K562 (cell line): ENCODE measurements at regions not wholly inside any gene's neighbourhood (a gene's known extent, or its start where the extent isn't known, plus 50 kb on each side); places are given as distances from the start of the nearest gene placed in this dataset.

Source experiments
- ATAC-seq: fragments of 200-7000 bp; cut with Tn5 transposase; 3 replicates; pipeline ENCODE4 v1.9.1; 2020; ENCODE audit warnings: moderate library complexity
- BruUV-seq: library from RNA; stranded (reverse); fragments of 400-500 nt; replicated peaks from 2 replicates; lab custom pipeline; 2021; lab: Mats Ljungman, UMichigan
- CTCF ChIA-PET: fragments of 300-600 bp; formaldehyde crosslinking; extraction: SDS; loops from one replicate; lab custom pipeline; 2021; ENCODE audit warnings: low intra/inter-chr PET ratio; lab: Yijun Ruan, JAX
- POLR2A ChIA-PET: fragments of 300-600, 350-650 bp; sonication (Branson Sonifier 250); formaldehyde crosslinking; extraction: SDS; loops from one replicate; lab custom pipeline; 2021; ENCODE audit warnings: antibody characterized with exemption, inconsistent platforms; lab: Yijun Ruan, JAX
- DNase-seq, 4 experiments: peaks; one replicate each; pipeline versions ENCODE4 v3.0.0 to v3.0.0-alpha.2; 2011 to 2018; ENCODE audit warnings: low spot score in 3 of 4, mixed read lengths in 3 of 4; ENCODE audit errors: extremely low read depth in 1 of 4
- FAIRE-seq: peaks from 2 replicates; lab custom pipeline; 2011; peaks lifted over from hg19 to GRCh38; lab: Jason Lieb, UNC
- H2AFZ ChIP-seq: 2 replicates; pipeline ENCODE4 v1.6.0; 2011; ENCODE audit warnings: low read depth, low read length, control low read depth, inconsistent platforms
- H3K27ac ChIP-seq: fragments of 200-600 bp; 3 replicates; pipeline ENCODE4 v1.8.0; 2011; ENCODE audit warnings: low read depth, mild to moderate bottlenecking, control low read depth, inconsistent platforms, low read length, moderate library complexity, mixed read lengths; ENCODE audit errors: extremely low read depth
- H3K27me3 ChIP-seq, 2 experiments: fragments of 300-600 bp in 1 of 2; 2 replicates in 1 of 2; 3 replicates in 1 of 2; pipeline versions ENCODE4 v1.6.0 to v1.8.0; 2011; ENCODE audit warnings: inconsistent platforms in 2 of 2, low read length in 2 of 2, mild to moderate bottlenecking in 1 of 2, mixed read lengths in 1 of 2, moderate library complexity in 1 of 2; ENCODE audit not compliant: control insufficient read depth in 2 of 2, insufficient read depth in 2 of 2
- H3K36me3 ChIP-seq: fragments of 300-600 bp; 3 replicates; pipeline ENCODE4 v1.8.0; 2011; ENCODE audit warnings: mild to moderate bottlenecking, low read length, inconsistent platforms; ENCODE audit not compliant: control insufficient read depth, insufficient read depth
- H3K4me1 ChIP-seq, 2 experiments: fragments of 200-600 bp in 1 of 2; replicated peaks in 1 of 2; 2 replicates in 1 of 2; 3 replicates in 1 of 2; pipeline versions ENCODE4 v1.5.1 to v1.8.0; 2011; ENCODE audit warnings: inconsistent platforms in 2 of 2, low read length in 2 of 2, mild to moderate bottlenecking in 1 of 2, mixed read lengths in 1 of 2, moderate library complexity in 1 of 2; ENCODE audit not compliant: control insufficient read depth in 2 of 2, insufficient read depth in 2 of 2
- H3K4me2 ChIP-seq: 2 replicates; pipeline ENCODE4 v1.6.1; 2011; ENCODE audit warnings: low read length, control low read depth, inconsistent platforms, mixed read lengths; ENCODE audit not compliant: insufficient read depth
- H3K4me3 ChIP-seq: fragments of 200-600 bp; sonication (generic), shearing (Covaris generic); 2 replicates; pipeline ENCODE4 v1.5.1; 2016; ENCODE audit warnings: control low read depth, inconsistent platforms
- H3K79me2 ChIP-seq: fragments of 200-600 bp; 3 replicates; pipeline ENCODE4 v1.8.0; 2011; ENCODE audit warnings: low read length, inconsistent platforms; ENCODE audit not compliant: control insufficient read depth, insufficient read depth
- H3K9ac ChIP-seq, 2 experiments: 2 replicates each; pipeline versions ENCODE4 v1.6.0 to v1.6.1; 2011; ENCODE audit warnings: low read depth in 2 of 2, low read length in 2 of 2, control low read depth in 1 of 2, inconsistent platforms in 1 of 2, mild to moderate bottlenecking in 1 of 2, mixed read lengths in 1 of 2; ENCODE audit not compliant: insufficient read depth in 1 of 2
- H3K9me1 ChIP-seq: one replicate; pipeline ENCODE4 v1.6.0; 2011; ENCODE audit warnings: inconsistent platforms, mild to moderate bottlenecking, low read length, moderate library complexity; ENCODE audit not compliant: control insufficient read depth, insufficient read depth
- H3K9me3 ChIP-seq: replicated peaks from 2 replicates; pipeline ENCODE4 v1.5.1; 2011; ENCODE audit warnings: low read depth, low read length, inconsistent platforms; ENCODE audit not compliant: control insufficient read depth, insufficient read depth
- H4K20me1 ChIP-seq: replicated peaks from 2 replicates; pipeline ENCODE4 v1.6.1; 2011; ENCODE audit warnings: low read length, inconsistent platforms, mixed read lengths; ENCODE audit not compliant: control insufficient read depth, insufficient read depth
- C11orf30 ChIP-seq: fragments of 450-650 bp; IDR thresholded peaks from 2 replicates; pipeline ENCODE4 v1.6.1; 2016; ENCODE audit warnings: low read depth, mild to moderate bottlenecking
- ESRRA ChIP-seq: fragments of 450-650 bp; IDR thresholded peaks from 2 replicates; pipeline ENCODE4 v1.6.1; 2014; ENCODE audit warnings: low read depth, mild to moderate bottlenecking, moderate library complexity, borderline replicate concordance
- HINFP ChIP-seq: fragments of 450-650 bp; conservative IDR thresholded peaks from 2 replicates; pipeline ENCODE4 v1.6.1; 2016; ENCODE audit warnings: missing genetic modification characterization, low read depth, mild to moderate bottlenecking, control low read depth, missing compliant biosample characterization
- SMARCE1 ChIP-seq: fragments of 450-650 bp; IDR thresholded peaks from 2 replicates; pipeline ENCODE4 v1.7.1; 2016; ENCODE audit warnings: mild to moderate bottlenecking
- ZNF124 ChIP-seq: sonication (generic); formaldehyde crosslinking; IDR thresholded peaks from 2 replicates; pipeline ENCODE4 v1.8.1; 2022; ENCODE audit warnings: missing genetic modification reagents
- ZNF133 ChIP-seq: fragments of 250-450 bp; sonication (Bioruptor Pico); IDR thresholded peaks from 2 replicates; pipeline ENCODE4 v1.4.0; 2020; ENCODE audit warnings: mild to moderate bottlenecking
- ZNF316 ChIP-seq: fragments of 450-650 bp; IDR thresholded peaks from 2 replicates; pipeline ENCODE4 v1.6.1; 2016
- ZNF444 ChIP-seq: fragments of 250-450 bp; sonication (Bioruptor Pico); IDR thresholded peaks from 2 replicates; pipeline ENCODE4 v1.4.0; 2020; ENCODE audit warnings: mild to moderate bottlenecking, moderate library complexity
- in situ Hi-C: fragments of 300-500 bp; cut with MboI; formaldehyde crosslinking; loops from 4 replicates; pipeline ENCODE4 v1.15.0; 2018; ENCODE audit warnings: inconsistent platforms, mixed read lengths
- intact Hi-C: fragments of 100-400 bp; cut with micrococcal nuclease; formaldehyde crosslinking; loops from 2 replicates; pipeline ENCODE4 v1.14.2; 2022
- TF ChIP-seq, protein P1 (sequence below), 3 experiments: fragments of 200-800 bp in 1 of 3; sonication (Bioruptor generic) in 1 of 3; sonication (generic) in 1 of 3; formaldehyde crosslinking in 1 of 3; IDR thresholded peaks; 2 replicates each; pipeline versions ENCODE4 v1.6.1 to v1.8.0; 2016 to 2022; ENCODE audit warnings: mild to moderate bottlenecking in 2 of 3, missing compliant biosample characterization in 2 of 3, missing genetic modification characterization in 2 of 3, missing genetic modification reagents in 1 of 3
- TF ChIP-seq, protein P2 (sequence below): fragments of 450-650 bp; IDR thresholded peaks from 2 replicates; pipeline ENCODE4 v1.6.1; 2017; ENCODE audit warnings: antibody characterized with exemption, mild to moderate bottlenecking

GRCh38 chr7:120189623-120190022, 83.4 kb upstream of the KCND2 start:
- TF ChIP-seq ZNF316 (peak; percentile 69), C11orf30 (peak; percentile 50; the same call in 1 of the 2 replicates), ESRRA (no peak)
- in situ Hi-C loops (no loop called here), intact Hi-C loops (no loop called here)
- no peaks in the 10 kb centered on the region for H3K79me2 ChIP-seq
- no peak overlapping the region for H3K27ac ChIP-seq
- FAIRE-seq (no peak), DNase-seq (no peak), ATAC-seq (no peak)
- H3K9me1 ChIP-seq, result no peaks in the 10 kb centered on the region
- no peak overlapping the region for H2AFZ ChIP-seq
- H3K27me3 ChIP-seq, result no peaks in the 10 kb centered on the region
- POLR2A ChIA-PET, result no interaction called here
- no peaks in the 10 kb centered on the region for H3K36me3 ChIP-seq
- no peak overlapping the region for H3K4me2 ChIP-seq
- no peaks in the 10 kb centered on the region for H3K4me1 ChIP-seq
- no peak overlapping the region for H3K9ac ChIP-seq
- no peaks in the 10 kb centered on the region for H4K20me1 ChIP-seq
- no TSS peak for BruUV-seq
- CTCF ChIA-PET, result no interaction called here
- no peaks in the 10 kb centered on the region for H3K9me3 ChIP-seq
- no peak overlapping the region for H3K4me3 ChIP-seq

- in situ Hi-C loops (no loop called here), intact Hi-C loops (no loop called here)
- Histone ChIP-seq H3K9me1 (no peaks in the 10 kb centered on the region), H3K27ac (no peak overlapping the region), H3K9me3 (no peaks in the 10 kb centered on the region), H3K79me2 (no peaks in the 10 kb centered on the region), H3K4me1 (no peaks in the 10 kb centered on the region), H3K4me3 (no peak overlapping the region), H3K36me3 (no peaks in the 10 kb centered on the region), H3K4me2 (no peak overlapping the region), H3K27me3 (no peaks in the 10 kb centered on the region), H3K9ac (no peak overlapping the region), H4K20me1 (no peaks in the 10 kb centered on the region), H2AFZ (no peak overlapping the region)
- ATAC-seq (no peak), FAIRE-seq (no peak), DNase-seq (no peak)
- ChIA-PET CTCF (no interaction called here), POLR2A (no interaction called here)
- TF ChIP-seq ZNF444 (CRISPR knock-in tag), result no peak
- TF ChIP-seq SMARCE1, result no peak
- no peak for TF ChIP-seq HINFP (tag)
- TF ChIP-seq, protein P1, sequence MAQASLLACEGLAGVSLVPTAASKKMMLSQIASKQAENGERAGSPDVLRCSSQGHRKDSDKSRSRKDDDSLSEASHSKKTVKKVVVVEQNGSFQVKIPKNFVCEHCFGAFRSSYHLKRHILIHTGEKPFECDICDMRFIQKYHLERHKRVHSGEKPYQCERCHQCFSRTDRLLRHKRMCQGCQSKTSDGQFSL (CRISPR knock-in tag; IDR thresholded peaks at IDR 0.05), result no peak
- TF ChIP-seq, protein P1 (tag; IDR thresholded peaks at IDR 0.05), result no peak
- no peak for TF ChIP-seq ZNF133 (CRISPR knock-in tag)
- TF ChIP-seq ZNF124 (CRISPR knock-in tag), result no peak
- TF ChIP-seq, protein P2, sequence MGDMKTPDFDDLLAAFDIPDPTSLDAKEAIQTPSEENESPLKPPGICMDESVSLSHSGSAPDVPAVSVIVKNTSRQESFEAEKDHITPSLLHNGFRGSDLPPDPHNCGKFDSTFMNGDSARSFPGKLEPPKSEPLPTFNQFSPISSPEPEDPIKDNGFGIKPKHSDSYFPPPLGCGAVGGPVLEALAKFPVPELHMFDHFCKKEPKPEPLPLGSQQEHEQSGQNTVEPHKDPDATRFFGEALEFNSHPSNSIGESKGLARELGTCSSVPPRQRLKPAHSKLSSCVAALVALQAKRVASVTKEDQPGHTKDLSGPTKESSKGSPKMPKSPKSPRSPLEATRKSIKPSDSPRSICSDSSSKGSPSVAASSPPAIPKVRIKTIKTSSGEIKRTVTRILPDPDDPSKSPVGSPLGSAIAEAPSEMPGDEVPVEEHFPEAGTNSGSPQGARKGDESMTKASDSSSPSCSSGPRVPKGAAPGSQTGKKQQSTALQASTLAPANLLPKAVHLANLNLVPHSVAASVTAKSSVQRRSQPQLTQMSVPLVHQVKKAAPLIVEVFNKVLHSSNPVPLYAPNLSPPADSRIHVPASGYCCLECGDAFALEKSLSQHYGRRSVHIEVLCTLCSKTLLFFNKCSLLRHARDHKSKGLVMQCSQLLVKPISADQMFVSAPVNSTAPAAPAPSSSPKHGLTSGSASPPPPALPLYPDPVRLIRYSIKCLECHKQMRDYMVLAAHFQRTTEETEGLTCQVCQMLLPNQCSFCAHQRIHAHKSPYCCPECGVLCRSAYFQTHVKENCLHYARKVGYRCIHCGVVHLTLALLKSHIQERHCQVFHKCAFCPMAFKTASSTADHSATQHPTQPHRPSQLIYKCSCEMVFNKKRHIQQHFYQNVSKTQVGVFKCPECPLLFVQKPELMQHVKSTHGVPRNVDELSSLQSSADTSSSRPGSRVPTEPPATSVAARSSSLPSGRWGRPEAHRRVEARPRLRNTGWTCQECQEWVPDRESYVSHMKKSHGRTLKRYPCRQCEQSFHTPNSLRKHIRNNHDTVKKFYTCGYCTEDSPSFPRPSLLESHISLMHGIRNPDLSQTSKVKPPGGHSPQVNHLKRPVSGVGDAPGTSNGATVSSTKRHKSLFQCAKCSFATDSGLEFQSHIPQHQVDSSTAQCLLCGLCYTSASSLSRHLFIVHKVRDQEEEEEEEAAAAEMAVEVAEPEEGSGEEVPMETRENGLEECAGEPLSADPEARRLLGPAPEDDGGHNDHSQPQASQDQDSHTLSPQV, result no peak
- BruUV-seq, result no TSS peak
Measured at GRCh38 chr7:120190109-120190508, 82.9 kb upstream of the KCND2 start.
